Stimulated activated naive CD8-positive, alpha-beta T cell treated with anti-CD3 and anti-CD28 coated beads, Interleukin-15, Interleukin-2, amounts not matched to agents 100 ng/mL and 50 ng/mL, for 24 hours (primary cell): ENCODE measurements at regions not wholly inside any gene's neighbourhood (a gene's known extent, or its start where the extent isn't known, plus 50 kb on each side); places are given as distances from the start of the nearest gene placed in this dataset.

Experiments used
- H3K27ac Mint-ChIP-seq: one replicate; pipeline ENCODE4 v1.8.0; 2021; ENCODE audit warnings: mild to moderate bottlenecking, mixed read lengths
- H3K27me3 Mint-ChIP-seq: one replicate; pipeline ENCODE4 v1.8.0; 2021; ENCODE audit warnings: mixed read lengths
- H3K36me3 Mint-ChIP-seq: one replicate; pipeline ENCODE4 v1.8.0; 2021; ENCODE audit warnings: low read depth, mixed read lengths
- H3K4me1 Mint-ChIP-seq: one replicate; pipeline ENCODE4 v1.8.0; 2021; ENCODE audit warnings: low read depth, mixed read lengths
- H3K4me3 Mint-ChIP-seq: one replicate; pipeline ENCODE4 v1.8.0; 2021; ENCODE audit warnings: mild to moderate bottlenecking, mixed read lengths
- H3K9me3 Mint-ChIP-seq: one replicate; pipeline ENCODE4 v1.8.0; 2021; ENCODE audit warnings: mixed read lengths

GRCh38 chr5:142425286-142426065 is 100.7 kb upstream of the SPRY4 start:
- no peaks in the 10 kb centered on the region for H3K27me3 Mint-ChIP-seq
- H3K27ac Mint-ChIP-seq, result no peak overlapping the region
- no peak overlapping the region for H3K4me3 Mint-ChIP-seq
- H3K9me3 Mint-ChIP-seq, result no peaks in the 10 kb centered on the region
- H3K4me1 Mint-ChIP-seq, result peaks cover 40% of the 10 kb centered on the region
- no peaks in the 10 kb centered on the region for H3K36me3 Mint-ChIP-seq

- H3K9me3 Mint-ChIP-seq, result no peaks in the 10 kb centered on the region
- peaks cover 48% of the 10 kb centered on the region for H3K4me1 Mint-ChIP-seq
- no peaks in the 10 kb centered on the region for H3K36me3 Mint-ChIP-seq
- no peaks in the 10 kb centered on the region for H3K27me3 Mint-ChIP-seq
- no peak overlapping the region for H3K4me3 Mint-ChIP-seq
- no peak overlapping the region for H3K27ac Mint-ChIP-seq
Measured at GRCh38 chr5:142422429-142422828, 97.6 kb upstream of the SPRY4 start.

GRCh38 chr5:142421621-142422397 is 97.0 kb upstream of the SPRY4 start:
- H3K27me3 Mint-ChIP-seq, result no peaks in the 10 kb centered on the region
- H3K4me3 Mint-ChIP-seq, result no peak overlapping the region
- no peak overlapping the region for H3K27ac Mint-ChIP-seq
- no peaks in the 10 kb centered on the region for H3K36me3 Mint-ChIP-seq
- no peaks in the 10 kb centered on the region for H3K9me3 Mint-ChIP-seq
- H3K4me1 Mint-ChIP-seq, result peaks cover 44% of the 10 kb centered on the region

- no peaks in the 10 kb centered on the region for H3K9me3 Mint-ChIP-seq
- no peak overlapping the region for H3K4me3 Mint-ChIP-seq
- no peaks in the 10 kb centered on the region for H3K36me3 Mint-ChIP-seq
- H3K27me3 Mint-ChIP-seq, result no peaks in the 10 kb centered on the region
- peaks cover 38% of the 10 kb centered on the region for H3K4me1 Mint-ChIP-seq
- H3K27ac Mint-ChIP-seq, result no peak overlapping the region
Measured at GRCh38 chr5:142421228-142421617, 96.4 kb upstream of the SPRY4 start.

- no peaks in the 10 kb centered on the region for H3K27me3 Mint-ChIP-seq
- peaks cover 33% of the 10 kb centered on the region for H3K4me1 Mint-ChIP-seq
- no peak overlapping the region for H3K27ac Mint-ChIP-seq
- H3K4me3 Mint-ChIP-seq, result no peak overlapping the region
- H3K36me3 Mint-ChIP-seq, result no peaks in the 10 kb centered on the region
- H3K9me3 Mint-ChIP-seq, result no peaks in the 10 kb centered on the region
Measured at GRCh38 chr5:142420561-142421227, 95.9 kb upstream of the SPRY4 start.

GRCh38 chr5:142412581-142412980 is 87.8 kb upstream of the SPRY4 start:
- no peaks in the 10 kb centered on the region for H3K36me3 Mint-ChIP-seq
- H3K4me1 Mint-ChIP-seq, result no peaks in the 10 kb centered on the region
- H3K9me3 Mint-ChIP-seq, result no peaks in the 10 kb centered on the region
- no peaks in the 10 kb centered on the region for H3K27me3 Mint-ChIP-seq
- no peak overlapping the region for H3K27ac Mint-ChIP-seq
- H3K4me3 Mint-ChIP-seq, result no peak overlapping the region

GRCh38 chr5:142411656-142412425 is 87.0 kb upstream of the SPRY4 start:
- H3K36me3 Mint-ChIP-seq, result no peaks in the 10 kb centered on the region
- no peaks in the 10 kb centered on the region for H3K4me1 Mint-ChIP-seq
- no peaks in the 10 kb centered on the region for H3K9me3 Mint-ChIP-seq
- H3K27ac Mint-ChIP-seq, result no peak overlapping the region
- no peaks in the 10 kb centered on the region for H3K27me3 Mint-ChIP-seq
- no peak overlapping the region for H3K4me3 Mint-ChIP-seq

GRCh38 chr5:142411103-142411502 is 86.3 kb upstream of the SPRY4 start:
- Mint-ChIP-seq H3K4me1 (no peaks in the 10 kb centered on the region), H3K9me3 (no peaks in the 10 kb centered on the region), H3K27ac (no peak overlapping the region), H3K36me3 (no peaks in the 10 kb centered on the region), H3K4me3 (no peak overlapping the region), H3K27me3 (no peaks in the 10 kb centered on the region)

- H3K4me1 Mint-ChIP-seq, result no peaks in the 10 kb centered on the region
- no peaks in the 10 kb centered on the region for H3K27me3 Mint-ChIP-seq
- no peaks in the 10 kb centered on the region for H3K9me3 Mint-ChIP-seq
- H3K4me3 Mint-ChIP-seq, result no peak overlapping the region
- H3K36me3 Mint-ChIP-seq, result no peaks in the 10 kb centered on the region
- H3K27ac Mint-ChIP-seq, result no peak overlapping the region
Measured at GRCh38 chr5:142408981-142409481, 84.2 kb upstream of the SPRY4 start.

GRCh38 chr5:142408536-142408935 is 83.7 kb upstream of the SPRY4 start:
- no peaks in the 10 kb centered on the region for H3K36me3 Mint-ChIP-seq
- no peaks in the 10 kb centered on the region for H3K4me1 Mint-ChIP-seq
- no peaks in the 10 kb centered on the region for H3K27me3 Mint-ChIP-seq
- H3K4me3 Mint-ChIP-seq, result no peak overlapping the region
- no peaks in the 10 kb centered on the region for H3K9me3 Mint-ChIP-seq
- no peak overlapping the region for H3K27ac Mint-ChIP-seq

- no peak overlapping the region for H3K4me3 Mint-ChIP-seq
- no peaks in the 10 kb centered on the region for H3K9me3 Mint-ChIP-seq
Measured at GRCh38 chr5:142405814-142406395, 81.1 kb upstream of the SPRY4 start.

GRCh38 chr5:142405023-142405422 is 80.2 kb upstream of the SPRY4 start:
- no peaks in the 10 kb centered on the region for H3K36me3 Mint-ChIP-seq
- H3K4me1 Mint-ChIP-seq, result no peaks in the 10 kb centered on the region
- H3K9me3 Mint-ChIP-seq, result no peaks in the 10 kb centered on the region
- no peaks in the 10 kb centered on the region for H3K27me3 Mint-ChIP-seq
- no peak overlapping the region for H3K4me3 Mint-ChIP-seq
- no peak overlapping the region for H3K27ac Mint-ChIP-seq

More at GRCh38 chr5:142405814-142406395, 81.1 kb upstream of the SPRY4 start:
- H3K27me3 Mint-ChIP-seq, result no peaks in the 10 kb centered on the region
- H3K4me1 Mint-ChIP-seq, result no peaks in the 10 kb centered on the region
- no peak overlapping the region for H3K27ac Mint-ChIP-seq
- no peaks in the 10 kb centered on the region for H3K36me3 Mint-ChIP-seq

- Mint-ChIP-seq H3K36me3 (no peaks in the 10 kb centered on the region), H3K9me3 (no peaks in the 10 kb centered on the region), H3K27me3 (no peaks in the 10 kb centered on the region), H3K4me1 (no peaks in the 10 kb centered on the region), H3K27ac (no peak overlapping the region), H3K4me3 (no peak overlapping the region)
Measured at GRCh38 chr5:142404046-142404477, 79.2 kb upstream of the SPRY4 start.

- H3K4me1 Mint-ChIP-seq, result no peaks in the 10 kb centered on the region
- no peaks in the 10 kb centered on the region for H3K27me3 Mint-ChIP-seq
- no peak overlapping the region for H3K4me3 Mint-ChIP-seq
- H3K27ac Mint-ChIP-seq, result no peak overlapping the region
- H3K36me3 Mint-ChIP-seq, result no peaks in the 10 kb centered on the region
- H3K9me3 Mint-ChIP-seq, result no peaks in the 10 kb centered on the region
Measured at GRCh38 chr5:142403583-142403982, 78.8 kb upstream of the SPRY4 start.
